ENCODE measurements at regions not wholly inside any gene's neighbourhood (a gene's known extent, or its start where the extent isn't known, plus 50 kb on each side); places are given as distances from the start of the nearest gene placed in this dataset.

DNA sequence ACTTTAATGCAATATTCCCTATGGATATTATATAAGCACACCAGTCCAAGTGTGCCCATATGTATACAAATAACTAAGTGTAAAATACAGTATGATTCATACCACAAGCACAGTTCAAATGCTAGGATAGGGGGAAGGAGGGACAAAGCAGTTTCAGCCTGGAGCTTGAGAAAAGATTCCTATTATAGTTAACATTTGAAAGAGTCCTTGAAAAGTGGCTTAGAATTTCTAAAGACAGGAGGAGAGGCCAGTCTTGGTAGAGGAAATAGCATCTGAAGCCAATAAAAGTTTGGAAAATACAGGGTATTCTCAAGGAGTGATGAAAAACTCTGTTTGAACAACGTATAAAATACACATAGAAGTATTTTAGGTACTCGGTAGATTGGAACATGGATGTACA lies 173.4 kb upstream of the CWC22 start:
- TF ChIP-seq, protein P1, sequence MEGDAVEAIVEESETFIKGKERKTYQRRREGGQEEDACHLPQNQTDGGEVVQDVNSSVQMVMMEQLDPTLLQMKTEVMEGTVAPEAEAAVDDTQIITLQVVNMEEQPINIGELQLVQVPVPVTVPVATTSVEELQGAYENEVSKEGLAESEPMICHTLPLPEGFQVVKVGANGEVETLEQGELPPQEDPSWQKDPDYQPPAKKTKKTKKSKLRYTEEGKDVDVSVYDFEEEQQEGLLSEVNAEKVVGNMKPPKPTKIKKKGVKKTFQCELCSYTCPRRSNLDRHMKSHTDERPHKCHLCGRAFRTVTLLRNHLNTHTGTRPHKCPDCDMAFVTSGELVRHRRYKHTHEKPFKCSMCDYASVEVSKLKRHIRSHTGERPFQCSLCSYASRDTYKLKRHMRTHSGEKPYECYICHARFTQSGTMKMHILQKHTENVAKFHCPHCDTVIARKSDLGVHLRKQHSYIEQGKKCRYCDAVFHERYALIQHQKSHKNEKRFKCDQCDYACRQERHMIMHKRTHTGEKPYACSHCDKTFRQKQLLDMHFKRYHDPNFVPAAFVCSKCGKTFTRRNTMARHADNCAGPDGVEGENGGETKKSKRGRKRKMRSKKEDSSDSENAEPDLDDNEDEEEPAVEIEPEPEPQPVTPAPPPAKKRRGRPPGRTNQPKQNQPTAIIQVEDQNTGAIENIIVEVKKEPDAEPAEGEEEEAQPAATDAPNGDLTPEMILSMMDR (IDR thresholded peaks at IDR 0.05; ENCODE audit: low read length), result no peak
- no peak for TF ChIP-seq EZH2 (optimal IDR thresholded peaks at IDR 0.05; ENCODE audit: low read depth, low read length)
